ENCODE measurements at regions not wholly inside any gene's neighbourhood (a gene's known extent, or its start where the extent isn't known, plus 50 kb on each side); places are given as distances from the start of the nearest gene placed in this dataset.
"Not testable (repeated sequence)": the region's sequence is repeated elsewhere in the genome, so short reads cannot be mapped to it uniquely, and the experiment has no call there.

GRCh38 chr6:16991981-16992629 is 109.7 kb upstream of the STMND1 start:
- no peak for TF ChIP-seq CTCF (IDR thresholded peaks at IDR 0.05; ENCODE audit: low read depth, low read length, missing control alignments)
- no peak overlapping the region for H3K4me3 ChIP-seq (ENCODE audit: low read depth, low read length)

GRCh38 chr6:16989976-16990375 is 111.9 kb upstream of the STMND1 start:
- H3K4me3 ChIP-seq (ENCODE audit: low read depth, low read length); DNase-seq (ENCODE audit: low read depth): not testable (repeated sequence)

More at GRCh38 chr6:16991981-16992629, 109.7 kb upstream of the STMND1 start:
- DNase-seq (ENCODE audit: low read depth) = no peak

- DNase-seq (ENCODE audit: low read depth) = no peak
- no peak for TF ChIP-seq CTCF (IDR thresholded peaks at IDR 0.05; ENCODE audit: low read depth, low read length, missing control alignments)
- H3K4me3 ChIP-seq (ENCODE audit: low read depth, low read length) = no peak overlapping the region
Measured at GRCh38 chr6:16989382-16989781, 112.5 kb upstream of the STMND1 start.

GRCh38 chr6:16987996-16988395 is 113.9 kb upstream of the STMND1 start:
- no peak for TF ChIP-seq CTCF (IDR thresholded peaks at IDR 0.05; ENCODE audit: low read depth, low read length, missing control alignments)
- H3K4me3 ChIP-seq (ENCODE audit: low read depth, low read length) = no peak overlapping the region
- DNase-seq (ENCODE audit: low read depth) = no peak

- DNase-seq (ENCODE audit: low read depth) = no peak
- no peak for TF ChIP-seq CTCF (IDR thresholded peaks at IDR 0.05; ENCODE audit: low read depth, low read length, missing control alignments)
- no peak overlapping the region for H3K4me3 ChIP-seq (ENCODE audit: low read depth, low read length)
Measured at GRCh38 chr6:16985513-16986284, 116.2 kb upstream of the STMND1 start.

GRCh38 chr6:16982807-16983206 is 119.0 kb upstream of the STMND1 start:
- H3K4me3 ChIP-seq (ENCODE audit: low read depth, low read length) = no peak overlapping the region
- DNase-seq (ENCODE audit: low read depth) = peak; percentile 29
- TF ChIP-seq CTCF (IDR thresholded peaks at IDR 0.05; ENCODE audit: low read depth, low read length, missing control alignments) = no peak

GRCh38 chr6:16979677-16980370 is 122.0 kb upstream of the STMND1 start:
- TF ChIP-seq CTCF (IDR thresholded peaks at IDR 0.05; ENCODE audit: low read depth, low read length, missing control alignments) = no peak
- no peak for DNase-seq (ENCODE audit: low read depth)
- no peak overlapping the region for H3K4me3 ChIP-seq (ENCODE audit: low read depth, low read length)

All from GM12864 (cell line).